ENCODE measurements at regions not wholly inside any gene's neighbourhood (a gene's known extent, or its start where the extent isn't known, plus 50 kb on each side); places are given as distances from the start of the nearest gene placed in this dataset.

GRCh38 chr11:122050021-122050690 lies 65.9 kb downstream of the BLID start:
- no peak for TF ChIP-seq CTCF (IDR thresholded peaks at IDR 0.05)
- no peak for TF ChIP-seq ZNF263 (CRISPR knock-in tag; IDR thresholded peaks at IDR 0.05; ENCODE audit: low read depth)
- no peak for TF ChIP-seq ZNF232 (CRISPR knock-in tag; IDR thresholded peaks at IDR 0.05)
- no peak for TF ChIP-seq FOXP1 (CRISPR knock-in tag; IDR thresholded peaks at IDR 0.05; ENCODE audit: borderline replicate concordance)
- TF ChIP-seq TCF7 (CRISPR knock-in tag; IDR thresholded peaks at IDR 0.05; ENCODE audit: low read depth), result no peak
- no peak for TF ChIP-seq NFYB (CRISPR knock-in tag; conservative IDR thresholded peaks at IDR 0.05; ENCODE audit: low read depth)
- TF ChIP-seq, protein P1, sequence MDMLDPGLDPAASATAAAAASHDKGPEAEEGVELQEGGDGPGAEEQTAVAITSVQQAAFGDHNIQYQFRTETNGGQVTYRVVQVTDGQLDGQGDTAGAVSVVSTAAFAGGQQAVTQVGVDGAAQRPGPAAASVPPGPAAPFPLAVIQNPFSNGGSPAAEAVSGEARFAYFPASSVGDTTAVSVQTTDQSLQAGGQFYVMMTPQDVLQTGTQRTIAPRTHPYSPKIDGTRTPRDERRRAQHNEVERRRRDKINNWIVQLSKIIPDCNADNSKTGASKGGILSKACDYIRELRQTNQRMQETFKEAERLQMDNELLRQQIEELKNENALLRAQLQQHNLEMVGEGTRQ (CRISPR knock-in tag; IDR thresholded peaks at IDR 0.05), result no peak
- no peak for TF ChIP-seq ZNF121 (CRISPR knock-in tag; IDR thresholded peaks at IDR 0.05)
- no peak for TF ChIP-seq MAX (CRISPR knock-in tag; IDR thresholded peaks at IDR 0.05)
- TF ChIP-seq, protein P2, sequence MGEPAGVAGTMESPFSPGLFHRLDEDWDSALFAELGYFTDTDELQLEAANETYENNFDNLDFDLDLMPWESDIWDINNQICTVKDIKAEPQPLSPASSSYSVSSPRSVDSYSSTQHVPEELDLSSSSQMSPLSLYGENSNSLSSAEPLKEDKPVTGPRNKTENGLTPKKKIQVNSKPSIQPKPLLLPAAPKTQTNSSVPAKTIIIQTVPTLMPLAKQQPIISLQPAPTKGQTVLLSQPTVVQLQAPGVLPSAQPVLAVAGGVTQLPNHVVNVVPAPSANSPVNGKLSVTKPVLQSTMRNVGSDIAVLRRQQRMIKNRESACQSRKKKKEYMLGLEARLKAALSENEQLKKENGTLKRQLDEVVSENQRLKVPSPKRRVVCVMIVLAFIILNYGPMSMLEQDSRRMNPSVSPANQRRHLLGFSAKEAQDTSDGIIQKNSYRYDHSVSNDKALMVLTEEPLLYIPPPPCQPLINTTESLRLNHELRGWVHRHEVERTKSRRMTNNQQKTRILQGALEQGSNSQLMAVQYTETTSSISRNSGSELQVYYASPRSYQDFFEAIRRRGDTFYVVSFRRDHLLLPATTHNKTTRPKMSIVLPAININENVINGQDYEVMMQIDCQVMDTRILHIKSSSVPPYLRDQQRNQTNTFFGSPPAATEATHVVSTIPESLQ (CRISPR knock-in tag; IDR thresholded peaks at IDR 0.05), result no peak
- TF ChIP-seq PRRX2 (CRISPR knock-in tag; IDR thresholded peaks at IDR 0.05), result no peak
- no peak for TF ChIP-seq JAZF1 (CRISPR knock-in tag; IDR thresholded peaks at IDR 0.05)
